CD4-positive, alpha-beta T cell (primary cell): ENCODE measurements at regions not wholly inside any gene's neighbourhood (a gene's known extent, or its start where the extent isn't known, plus 50 kb on each side); places are given as distances from the start of the nearest gene placed in this dataset.

ENCODE experiments used
- ATAC-seq: fragments of 200-7000 bp; cut with Tn5 transposase; one replicate; pipeline ENCODE4 v1.10.0; 2022; ENCODE audit warnings: mild to moderate bottlenecking; ENCODE audit not compliant: poor library complexity
- CTCF ChIA-PET: fragments of 350-600 bp; sonication (Branson Sonifier 250); formaldehyde crosslinking; loops from one replicate; lab custom pipeline; 2021; ENCODE audit warnings: antibody characterized with exemption, inconsistent platforms; lab: Charles Lee
- POLR2A ChIA-PET: fragments of 350-600 bp; sonication (Branson Sonifier 250); formaldehyde crosslinking; loops from one replicate; lab custom pipeline; 2021; ENCODE audit warnings: antibody characterized with exemption, inconsistent platforms; lab: Charles Lee
- DNase-seq, 14 experiments: peaks; one replicate each; pipeline ENCODE4 v3.0.0-alpha.2; 2013 to 2020; ENCODE audit warnings: mixed read lengths in 2 of 14
- H3K27ac ChIP-seq, 2 donors: one replicate each; pipeline versions ENCODE4 v1.5.1 to v1.7.0; 2013; ENCODE audit warnings: low read length in 2 of 2, low read depth in 1 of 2, mild to moderate bottlenecking in 1 of 2
- H3K27me3 ChIP-seq, 2 experiments: 1 replicate in 1 of 2; 2 replicates in 1 of 2; pipeline versions ENCODE4 v1.6.1 to v1.7.0; 2013; ENCODE audit warnings: low read length in 2 of 2, control low read depth in 1 of 2, mild to moderate bottlenecking in 1 of 2, moderate library complexity in 1 of 2; ENCODE audit not compliant: insufficient read depth in 2 of 2, control insufficient read depth in 1 of 2
- H3K36me3 ChIP-seq: one replicate; pipeline ENCODE4 v1.6.1; 2013; ENCODE audit warnings: low read length, control low read depth; ENCODE audit not compliant: insufficient read depth
- H3K4me1 ChIP-seq: one replicate; pipeline ENCODE4 v1.6.1; 2013; ENCODE audit warnings: low read length, control low read depth; ENCODE audit not compliant: insufficient read depth
- H3K4me3 ChIP-seq: one replicate; pipeline ENCODE4 v1.5.1; 2013; ENCODE audit warnings: mild to moderate bottlenecking, low read length, moderate library complexity
- H3K9me3 ChIP-seq, 2 experiments: 1 replicate in 1 of 2; 2 replicates in 1 of 2; pipeline versions ENCODE4 v1.6.1 to v1.7.0; 2013; ENCODE audit warnings: low read length in 2 of 2, mild to moderate bottlenecking in 2 of 2, control low read depth in 1 of 2, moderate library complexity in 1 of 2; ENCODE audit not compliant: control insufficient read depth in 1 of 2, insufficient read depth in 1 of 2
- H3K27ac Mint-ChIP-seq: one replicate; pipeline ENCODE4 v1.8.0; 2020; ENCODE audit warnings: mixed read lengths
- H3K27me3 Mint-ChIP-seq: one replicate; pipeline ENCODE4 v1.8.0; 2021; ENCODE audit warnings: mixed read lengths
- H3K36me3 Mint-ChIP-seq: one replicate; pipeline ENCODE4 v1.8.0; 2021; ENCODE audit warnings: low read depth, mixed read lengths
- H3K4me1 Mint-ChIP-seq: one replicate; pipeline ENCODE4 v1.8.0; 2021; ENCODE audit warnings: low read depth, mixed read lengths
- H3K4me3 Mint-ChIP-seq: one replicate; pipeline ENCODE4 v1.8.0; 2020; ENCODE audit warnings: mild to moderate bottlenecking, mixed read lengths
- H3K9me3 Mint-ChIP-seq: one replicate; pipeline ENCODE4 v1.8.0; 2020; ENCODE audit warnings: mixed read lengths
- intact Hi-C, 2 experiments: fragments of 100-400 bp; cut with DNase I in 1 of 2; cut with micrococcal nuclease in 1 of 2; formaldehyde crosslinking; loops; one replicate each; pipeline versions ENCODE4 v1.15.1 to v1.9.0; 2023 to 2025; cut with DNase I, micrococcal nuclease
- TF ChIP-seq, protein P1 (sequence below): fragments of 200-600 bp; IDR thresholded peaks from one replicate; pipeline ENCODE4 v1.8.0; 2022; ENCODE audit warnings: antibody characterized with exemption, mild to moderate bottlenecking

DNA sequence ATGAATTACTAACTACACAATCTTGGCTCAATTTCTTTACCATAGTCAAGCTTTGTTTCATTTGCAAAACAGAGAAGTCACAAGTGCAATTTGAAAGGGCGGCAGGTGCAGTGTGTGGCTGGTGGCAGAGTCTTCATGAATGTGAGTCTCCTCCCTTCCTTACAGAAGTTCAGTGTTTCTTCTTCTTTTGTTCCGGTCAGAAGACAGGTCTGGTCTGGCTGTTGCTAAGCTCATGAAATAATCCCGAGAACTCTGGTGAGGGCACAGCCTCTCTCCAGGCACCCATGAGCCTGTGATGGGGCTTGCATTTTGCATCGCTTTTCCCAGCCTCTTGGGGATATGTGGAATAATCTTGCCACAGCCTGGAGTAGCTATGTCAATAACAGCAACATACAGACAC is 824.8 kb upstream of the SALL3 start:
- Histone ChIP-seq H3K27ac (no peak overlapping the region), H3K4me3 (no peak overlapping the region), H3K4me1 (no peaks in the 10 kb centered on the region), H3K27me3 (no peaks in the 10 kb centered on the region), H3K9me3 (peaks cover 0 to 36% of the 10 kb centered on the region in 2 experiments), H3K36me3 (no peaks in the 10 kb centered on the region)
- POLR2A ChIA-PET = no interaction called here
- ATAC-seq = no peak
- Mint-ChIP-seq H3K9me3 (no peaks in the 10 kb centered on the region), H3K36me3 (no peaks in the 10 kb centered on the region), H3K27ac (no peak overlapping the region), H3K27me3 (no peaks in the 10 kb centered on the region), H3K4me1 (no peaks in the 10 kb centered on the region), H3K4me3 (no peak overlapping the region)
- no peak for DNase-seq
- CTCF ChIA-PET = no interaction called here
- TF ChIP-seq, protein P1, sequence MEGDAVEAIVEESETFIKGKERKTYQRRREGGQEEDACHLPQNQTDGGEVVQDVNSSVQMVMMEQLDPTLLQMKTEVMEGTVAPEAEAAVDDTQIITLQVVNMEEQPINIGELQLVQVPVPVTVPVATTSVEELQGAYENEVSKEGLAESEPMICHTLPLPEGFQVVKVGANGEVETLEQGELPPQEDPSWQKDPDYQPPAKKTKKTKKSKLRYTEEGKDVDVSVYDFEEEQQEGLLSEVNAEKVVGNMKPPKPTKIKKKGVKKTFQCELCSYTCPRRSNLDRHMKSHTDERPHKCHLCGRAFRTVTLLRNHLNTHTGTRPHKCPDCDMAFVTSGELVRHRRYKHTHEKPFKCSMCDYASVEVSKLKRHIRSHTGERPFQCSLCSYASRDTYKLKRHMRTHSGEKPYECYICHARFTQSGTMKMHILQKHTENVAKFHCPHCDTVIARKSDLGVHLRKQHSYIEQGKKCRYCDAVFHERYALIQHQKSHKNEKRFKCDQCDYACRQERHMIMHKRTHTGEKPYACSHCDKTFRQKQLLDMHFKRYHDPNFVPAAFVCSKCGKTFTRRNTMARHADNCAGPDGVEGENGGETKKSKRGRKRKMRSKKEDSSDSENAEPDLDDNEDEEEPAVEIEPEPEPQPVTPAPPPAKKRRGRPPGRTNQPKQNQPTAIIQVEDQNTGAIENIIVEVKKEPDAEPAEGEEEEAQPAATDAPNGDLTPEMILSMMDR = no peak
- intact Hi-C loops = no loop called here

- no peak overlapping the region for H3K27ac ChIP-seq
- POLR2A ChIA-PET = no interaction called here
- TF ChIP-seq, protein P1 = no peak
- H3K27me3 ChIP-seq = no peaks in the 10 kb centered on the region
- CTCF ChIA-PET = no interaction called here
- peaks cover 0 to 31% of the 10 kb centered on the region in 2 experiments for H3K9me3 ChIP-seq
- no peaks in the 10 kb centered on the region for H3K36me3 Mint-ChIP-seq
- H3K4me1 Mint-ChIP-seq = no peaks in the 10 kb centered on the region
- DNase-seq (no peak), ATAC-seq (no peak)
- H3K27me3 Mint-ChIP-seq = no peaks in the 10 kb centered on the region
- no peaks in the 10 kb centered on the region for H3K4me1 ChIP-seq
- no peaks in the 10 kb centered on the region for H3K9me3 Mint-ChIP-seq
- no peaks in the 10 kb centered on the region for H3K36me3 ChIP-seq
- no peak overlapping the region for H3K27ac Mint-ChIP-seq
- H3K4me3 Mint-ChIP-seq = no peak overlapping the region
- intact Hi-C loops = no loop called here
- H3K4me3 ChIP-seq = no peak overlapping the region
Measured at GRCh38 chr18:78156466-78156865, 823.2 kb upstream of the SALL3 start.

DNA sequence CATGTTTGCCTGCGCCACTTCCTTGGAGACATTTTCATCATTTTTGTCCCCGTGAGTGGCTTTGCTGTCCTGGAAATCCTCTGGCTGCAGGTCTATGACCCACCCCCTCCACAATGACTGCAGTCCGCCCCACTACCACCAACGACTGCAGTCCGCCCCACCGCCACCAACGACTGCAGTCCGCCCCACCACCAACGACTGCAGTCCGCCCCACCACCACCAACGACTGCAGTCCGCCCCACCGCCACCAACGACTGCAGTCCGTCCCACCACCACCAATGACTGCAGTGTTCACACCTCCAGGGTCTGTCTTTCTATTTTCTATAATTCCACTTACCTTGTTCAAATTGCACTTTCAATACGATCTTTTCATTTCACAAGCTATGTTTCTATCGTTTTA is 820.7 kb upstream of the SALL3 start:
- Histone ChIP-seq H3K4me1 (no peaks in the 10 kb centered on the region), H3K27ac (no peak overlapping the region), H3K4me3 (no peak overlapping the region), H3K36me3 (no peaks in the 10 kb centered on the region), H3K9me3 (peaks cover 0 to 10% of the 10 kb centered on the region in 2 experiments), H3K27me3 (no peaks in the 10 kb centered on the region)
- no peaks in the 10 kb centered on the region for H3K9me3 Mint-ChIP-seq
- no peaks in the 10 kb centered on the region for H3K36me3 Mint-ChIP-seq
- no peaks in the 10 kb centered on the region for H3K4me1 Mint-ChIP-seq
- ChIA-PET CTCF (no interaction called here), POLR2A (no interaction called here)
- H3K27ac Mint-ChIP-seq = no peak overlapping the region
- no peak overlapping the region for H3K4me3 Mint-ChIP-seq
- ATAC-seq (no peak), DNase-seq (no peak)
- no peaks in the 10 kb centered on the region for H3K27me3 Mint-ChIP-seq
- intact Hi-C loops = no loop called here
- TF ChIP-seq, protein P1 = no peak
